KG1 (cell line): ENCODE measurements at regions not wholly inside any gene's neighbourhood (a gene's known extent, or its start where the extent isn't known, plus 50 kb on each side); places are given as distances from the start of the nearest gene placed in this dataset.

ENCODE experiments used
- DNase-seq: peaks from one replicate; lab custom pipeline; 2025; lab: John Stamatoyannopoulos, UW

GRCh38 chr4:17296921-17297890 lies 214.7 kb downstream of the QDPR start:
- DNase-seq, result no peak

- no peak for DNase-seq
These were observed 218.0 kb downstream of the QDPR start for GRCh38 chr4:17293901-17294300.

GRCh38 chr4:17288151-17288550 lies 223.7 kb downstream of the QDPR start:
- no peak for DNase-seq

- DNase-seq, result no peak
These were observed 225.0 kb downstream of the QDPR start for GRCh38 chr4:17286752-17287460.

- no peak for DNase-seq
These were observed 226.1 kb downstream of the QDPR start for GRCh38 chr4:17285747-17286146.

- DNase-seq, result no peak
These were observed 227.3 kb downstream of the QDPR start for GRCh38 chr4:17284323-17285175.

- DNase-seq, result no peak
These were observed 228.1 kb downstream of the QDPR start for GRCh38 chr4:17283832-17284231.

- no peak for DNase-seq
These were observed 228.6 kb downstream of the QDPR start for GRCh38 chr4:17283251-17283650.

- no peak for DNase-seq
These were observed 231.4 kb downstream of the QDPR start for GRCh38 chr4:17280261-17281018.

- no peak for DNase-seq
These were observed 235.1 kb downstream of the QDPR start for GRCh38 chr4:17276776-17277175.

- no peak for DNase-seq
These were observed 236.1 kb downstream of the QDPR start for GRCh38 chr4:17275836-17276235.

- DNase-seq, result no peak
These were observed 238.8 kb downstream of the QDPR start for GRCh38 chr4:17273047-17273446.

GRCh38 chr4:17272154-17272553 lies 239.7 kb downstream of the QDPR start:
- DNase-seq, result no peak

GRCh38 chr4:17265653-17266052 lies 246.2 kb downstream of the QDPR start:
- no peak for DNase-seq

- no peak for DNase-seq
These were observed 246.8 kb downstream of the QDPR start for GRCh38 chr4:17265139-17265538.

- DNase-seq, result no peak
These were observed 251.6 kb downstream of the QDPR start for GRCh38 chr4:17260166-17260907.

- no peak for DNase-seq
These were observed 253.8 kb downstream of the QDPR start for GRCh38 chr4:17258106-17258505.

GRCh38 chr4:17252131-17252530 lies 259.8 kb downstream of the QDPR start:
- DNase-seq, result no peak

GRCh38 chr4:17251101-17251500 lies 260.8 kb downstream of the QDPR start:
- DNase-seq, result no peak

- no peak for DNase-seq
These were observed 261.3 kb downstream of the QDPR start for GRCh38 chr4:17250591-17250990.

- no peak for DNase-seq
These were observed 265.2 kb downstream of the QDPR start for GRCh38 chr4:17246656-17247055.
